ENCODE measurements at regions not wholly inside any gene's neighbourhood (a gene's known extent, or its start where the extent isn't known, plus 50 kb on each side); places are given as distances from the start of the nearest gene placed in this dataset.
"Not testable (repeated sequence)": the region's sequence is repeated elsewhere in the genome, so short reads cannot be mapped to it uniquely, and the experiment has no call there.

DNA sequence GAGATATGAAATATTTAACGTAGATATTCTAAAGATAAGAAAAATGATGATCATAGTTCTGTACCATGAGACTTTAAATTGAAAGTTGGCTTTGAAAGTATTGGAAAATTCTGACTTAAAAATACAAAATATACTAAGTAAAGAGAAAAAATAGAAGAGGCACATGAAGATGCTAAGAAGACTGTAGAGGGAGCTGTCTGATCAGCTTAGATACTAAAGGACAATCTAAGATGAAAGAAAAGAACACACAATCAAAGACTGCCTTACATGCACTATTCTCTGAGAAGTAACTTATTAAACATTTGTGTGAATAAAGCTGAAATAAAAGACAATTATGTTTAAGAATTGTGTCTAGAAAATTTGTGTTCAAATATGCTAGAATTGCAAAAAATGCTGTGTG, 55.1 kb downstream of the RBMXL2 start:
- in situ Hi-C loops (cut with HindIII; ENCODE audit: low sequenced_read_pairs), result no loop called here

DNA sequence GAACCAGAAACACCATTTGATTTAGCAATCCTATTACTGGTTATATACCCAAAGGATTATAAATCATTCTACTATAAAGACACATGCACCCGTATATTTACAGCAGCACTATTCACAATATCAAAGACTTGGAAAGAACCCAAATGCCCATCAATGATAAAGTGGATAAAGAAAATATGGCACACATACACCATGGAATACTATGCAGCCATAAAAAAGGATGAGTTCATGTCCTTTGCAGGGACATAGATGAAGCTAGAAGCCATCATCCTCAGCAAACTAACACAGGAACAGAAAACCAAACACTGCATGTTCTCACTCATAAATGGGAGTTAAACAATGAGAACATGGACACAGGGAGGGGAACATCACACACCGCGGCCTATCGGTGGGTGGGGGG, 61.3 kb downstream of the RBMXL2 start:
- in situ Hi-C loops (cut with HindIII; ENCODE audit: low sequenced_read_pairs), result not testable (repeated sequence)

DNA sequence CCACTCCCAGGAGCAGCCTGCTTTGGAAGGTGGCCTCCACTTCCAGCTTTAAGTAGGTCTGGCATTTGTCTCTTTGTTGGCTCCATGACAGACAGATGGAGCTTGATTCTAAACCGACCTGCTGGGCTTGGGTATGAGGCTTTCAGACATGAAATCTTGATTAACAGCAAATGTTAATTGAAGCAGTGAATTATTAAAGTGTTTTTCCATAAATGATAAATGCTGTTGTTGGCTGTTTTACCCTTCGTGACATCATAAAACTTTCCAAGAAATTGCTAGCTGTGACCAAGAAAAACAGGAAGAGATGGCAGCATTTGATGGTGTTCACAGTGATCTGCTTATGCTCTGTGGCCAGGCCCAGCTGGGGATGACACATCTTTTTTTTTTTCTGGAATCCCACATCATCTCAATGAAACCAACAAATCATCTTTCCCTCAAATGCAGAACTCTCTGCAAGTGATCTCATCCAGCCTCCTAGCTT, 66.1 kb downstream of the RBMXL2 start:
- in situ Hi-C loops (cut with HindIII; ENCODE audit: low sequenced_read_pairs), result loop anchor here (5.0 kb wide), 1 partner anchor 42 kb away; no protein-coding TSS in a partner anchor

DNA sequence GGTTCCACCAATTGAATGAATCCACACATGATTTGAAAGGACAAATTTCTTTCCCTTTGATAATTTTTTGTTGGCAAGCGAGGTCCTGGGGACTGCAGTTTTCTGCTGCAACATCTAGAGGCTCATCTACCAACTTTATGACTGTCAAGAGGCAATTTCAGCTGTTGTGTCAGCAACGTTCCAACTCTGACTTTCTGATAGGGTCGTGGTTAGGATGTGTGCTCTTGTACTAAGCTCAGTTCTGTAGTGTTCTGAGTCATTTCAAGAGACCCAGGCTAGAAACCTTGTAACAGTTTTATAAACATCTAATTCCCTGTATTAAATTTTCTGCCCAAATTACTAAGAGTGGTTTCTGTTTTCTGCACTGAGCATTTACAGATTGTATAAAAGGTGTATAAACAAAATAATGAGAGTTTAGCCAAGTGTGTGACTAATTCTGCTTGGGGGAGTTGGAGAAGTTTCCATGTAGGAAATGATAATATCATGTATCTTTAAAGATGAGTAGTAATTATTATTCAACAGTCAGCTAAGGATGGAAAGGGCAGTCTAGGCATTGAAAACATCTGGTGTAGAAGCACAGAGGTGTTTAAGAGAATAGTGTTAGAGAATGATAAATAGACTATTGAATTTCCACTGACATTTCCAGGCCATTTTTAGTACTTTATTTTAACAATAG, 72.2 kb downstream of the RBMXL2 start:
- in situ Hi-C loops (cut with HindIII; ENCODE audit: low sequenced_read_pairs), result no loop called here

DNA sequence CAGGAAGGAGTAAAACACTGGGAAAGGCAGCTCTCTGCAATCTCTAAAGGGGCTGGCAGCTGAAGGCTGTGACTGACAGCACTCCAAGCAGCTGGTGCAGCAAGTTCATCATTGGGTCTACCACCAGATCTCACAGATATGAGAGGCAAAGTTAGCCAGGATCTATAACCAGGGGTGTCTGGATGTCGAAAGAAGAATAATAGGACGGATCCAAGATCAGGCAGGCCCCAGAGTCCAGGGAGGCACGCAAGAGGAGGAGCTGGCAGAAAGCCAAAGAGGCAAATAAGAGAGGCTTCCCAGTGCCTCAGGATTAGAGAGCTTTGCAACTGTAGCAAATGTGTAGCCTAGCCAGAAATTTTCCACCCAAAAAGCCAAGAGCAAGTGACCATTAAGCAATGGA, 77.1 kb downstream of the RBMXL2 start:
- in situ Hi-C loops (cut with HindIII; ENCODE audit: low sequenced_read_pairs), result no loop called here

DNA sequence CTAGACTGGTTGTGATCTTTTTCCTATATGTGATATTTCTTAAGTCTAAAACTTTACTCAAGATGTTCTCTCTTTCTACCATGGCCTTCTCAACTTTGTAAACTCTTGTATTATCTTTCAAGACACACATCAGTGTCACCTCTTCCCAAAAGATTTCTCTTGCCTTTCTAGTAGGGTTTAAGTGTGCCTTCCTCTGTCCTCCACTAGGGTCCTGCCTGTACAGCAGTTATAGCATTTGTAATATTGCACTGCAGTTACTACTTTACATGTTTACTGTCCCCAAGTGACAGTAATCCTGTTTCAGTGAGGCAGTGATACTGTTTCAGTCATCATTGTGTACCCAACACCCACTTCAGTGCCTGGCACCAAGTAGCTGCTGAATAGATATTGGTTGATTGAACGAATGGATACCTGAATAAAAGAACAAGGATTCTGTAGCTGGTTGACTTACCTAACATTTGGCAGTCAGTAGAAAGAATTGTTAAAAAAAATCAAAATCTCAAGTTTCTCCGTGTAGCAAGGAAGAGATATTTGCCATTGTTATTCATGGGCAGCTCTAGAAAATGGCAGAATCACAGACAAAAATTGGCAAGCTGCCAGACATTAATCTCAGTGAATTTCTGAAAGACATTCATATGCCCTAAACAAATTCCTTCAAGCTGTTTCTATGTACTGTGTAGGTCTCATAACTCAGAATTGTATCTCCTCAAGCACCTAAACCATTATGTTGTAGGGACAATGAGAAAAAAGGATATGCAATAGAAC, 79.4 kb downstream of the RBMXL2 start:
- in situ Hi-C loops (cut with HindIII; ENCODE audit: low sequenced_read_pairs), result no loop called here

DNA sequence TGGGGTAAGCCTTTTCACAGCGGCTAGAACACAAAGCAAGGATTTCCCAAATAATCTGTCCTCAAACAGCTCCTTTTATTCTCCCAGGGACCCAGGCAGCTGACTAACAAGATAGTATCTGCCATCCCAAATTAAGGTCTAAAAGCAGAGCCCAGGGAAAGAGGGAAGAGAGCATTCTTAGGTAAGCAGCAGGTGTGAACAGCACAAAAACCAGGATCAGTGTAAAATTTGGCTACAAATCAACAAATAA, 79.9 kb downstream of the RBMXL2 start:
- in situ Hi-C loops (cut with HindIII; ENCODE audit: low sequenced_read_pairs), result no loop called here

DNA sequence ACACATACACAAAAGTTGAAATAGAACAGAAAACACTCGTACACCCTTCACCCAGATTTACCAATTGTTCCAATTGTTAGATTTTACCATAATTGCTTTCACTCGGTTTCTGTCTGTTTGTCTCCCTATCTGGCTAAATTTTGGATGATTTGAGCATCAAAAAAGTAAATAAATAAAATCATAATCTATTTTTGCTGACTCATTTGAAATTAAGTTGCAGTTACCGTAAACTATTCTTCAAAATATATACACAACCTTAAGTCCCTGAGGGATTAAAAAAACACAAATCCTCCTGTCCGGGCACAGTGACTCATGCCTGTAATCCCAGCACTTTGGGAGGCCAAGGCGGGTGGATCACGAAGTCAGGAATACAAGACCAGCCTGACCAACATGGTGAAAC, 81.3 kb upstream of the SYT9 start:
- in situ Hi-C loops (cut with HindIII; ENCODE audit: low sequenced_read_pairs), result no loop called here

DNA sequence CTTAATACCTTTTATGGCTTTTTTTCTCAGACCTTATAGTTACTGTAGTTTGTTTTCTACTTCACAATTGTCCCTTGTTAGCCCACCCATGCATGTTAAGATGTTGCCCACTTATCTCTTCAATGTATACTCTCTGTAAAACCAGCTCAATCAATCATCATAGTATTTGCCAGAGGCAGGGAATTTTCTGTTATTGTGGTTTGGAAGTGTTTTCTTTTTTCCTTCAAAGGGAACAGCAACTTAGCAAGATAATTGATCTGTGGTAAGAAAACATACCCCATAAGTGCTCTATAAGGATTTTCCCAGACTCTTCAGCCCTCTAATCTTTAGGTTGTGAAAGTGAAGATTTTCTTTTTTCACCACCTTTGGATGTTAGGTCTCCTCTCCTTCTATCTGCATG, 76.7 kb upstream of the SYT9 start:
- in situ Hi-C loops (cut with HindIII; ENCODE audit: low sequenced_read_pairs), result no loop called here

DNA sequence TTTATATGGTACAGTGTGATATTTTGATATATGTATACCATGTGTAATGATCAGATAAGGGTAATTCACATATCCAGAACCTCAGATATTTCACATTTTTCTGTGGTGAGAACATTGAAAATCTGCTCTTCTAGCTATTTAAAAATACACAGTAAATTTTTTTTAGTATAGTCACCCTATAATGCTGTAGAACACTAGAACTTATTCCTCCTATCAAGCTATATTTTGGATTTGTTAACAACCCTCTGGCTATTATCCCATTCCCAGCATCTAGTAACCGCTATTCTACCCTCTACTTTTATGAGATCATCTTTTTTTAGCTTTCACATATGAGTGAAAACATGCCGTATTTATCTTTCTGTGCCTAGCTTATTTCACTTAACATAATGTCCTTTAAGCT, 65.5 kb upstream of the SYT9 start:
- in situ Hi-C loops (cut with HindIII; ENCODE audit: low sequenced_read_pairs), result no loop called here

DNA sequence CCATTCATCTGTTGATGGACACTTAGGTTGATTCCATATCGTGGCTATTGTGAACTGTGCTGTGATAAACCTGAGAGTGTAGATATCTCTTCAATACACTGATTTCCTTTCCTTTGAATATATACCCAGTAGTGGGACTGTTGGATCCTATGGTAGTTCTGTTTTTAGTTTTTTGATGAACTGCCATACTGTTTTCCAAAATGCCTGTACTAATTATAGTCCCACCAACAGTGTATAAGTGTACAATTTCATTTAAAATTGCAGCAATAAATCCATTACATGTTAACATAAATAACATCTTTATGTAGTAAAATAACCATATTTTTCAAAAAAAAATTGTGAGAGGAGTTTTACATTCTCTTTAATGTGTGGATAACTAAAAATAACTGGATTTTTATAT, 65.0 kb upstream of the SYT9 start:
- in situ Hi-C loops (cut with HindIII; ENCODE audit: low sequenced_read_pairs), result no loop called here

DNA sequence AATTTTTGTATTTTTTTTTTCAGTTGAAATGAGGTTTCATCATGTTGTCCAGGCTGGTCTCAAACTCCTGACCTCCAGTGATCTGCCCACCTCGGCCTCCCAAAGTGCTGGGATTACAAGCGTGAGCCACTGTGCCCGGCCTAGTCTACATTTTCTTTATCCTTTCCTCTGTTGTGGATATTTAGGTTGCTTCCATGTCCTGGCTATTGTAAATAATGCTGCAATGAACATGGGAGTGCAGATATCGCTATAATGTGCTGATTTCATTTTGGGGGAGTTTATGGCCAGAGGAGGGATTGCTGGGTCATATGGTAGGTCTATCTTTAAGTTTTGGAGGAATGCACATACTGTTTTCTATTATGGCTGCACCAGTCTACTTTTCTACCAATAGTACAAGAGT, 58.9 kb upstream of the SYT9 start:
- in situ Hi-C loops (cut with HindIII; ENCODE audit: low sequenced_read_pairs), result not testable (repeated sequence)

DNA sequence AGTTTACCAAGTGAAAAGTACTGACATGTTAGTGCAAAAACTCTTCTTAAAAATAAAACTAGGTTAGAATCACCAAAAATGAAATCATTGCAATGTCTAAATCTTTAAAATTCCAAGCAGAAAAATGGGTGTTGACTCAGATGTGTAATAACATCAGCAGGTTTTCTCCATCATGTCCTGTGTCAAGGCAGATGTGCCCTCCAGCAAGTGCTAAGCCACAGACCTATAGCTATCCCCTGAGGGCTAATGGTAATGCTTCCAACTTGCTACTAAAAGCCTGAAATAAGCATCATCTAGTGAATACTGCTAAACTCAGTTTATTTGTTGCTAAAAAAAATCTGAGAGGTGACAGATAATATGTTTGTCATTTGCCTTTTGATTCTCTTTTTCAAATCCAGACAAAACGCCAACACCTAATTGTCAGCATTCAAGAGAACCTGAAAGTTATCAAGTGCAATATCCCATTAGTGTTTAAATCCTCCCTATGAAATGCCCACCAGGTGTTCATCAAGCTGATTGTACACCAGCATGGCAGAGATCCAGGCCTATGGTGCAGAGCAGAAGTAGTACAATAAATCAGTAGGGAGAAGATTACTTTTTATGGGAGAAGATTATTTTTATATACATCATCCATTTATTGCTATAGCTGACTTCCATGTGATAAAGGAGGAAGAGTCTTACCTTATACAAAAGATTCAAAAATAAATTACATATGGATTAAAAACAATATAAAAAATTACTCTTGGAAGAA, 55.1 kb upstream of the SYT9 start:
- in situ Hi-C loops (cut with HindIII; ENCODE audit: low sequenced_read_pairs), result loop anchor here (5.0 kb wide), 1 partner anchor 39 kb away; no protein-coding TSS in a partner anchor

DNA sequence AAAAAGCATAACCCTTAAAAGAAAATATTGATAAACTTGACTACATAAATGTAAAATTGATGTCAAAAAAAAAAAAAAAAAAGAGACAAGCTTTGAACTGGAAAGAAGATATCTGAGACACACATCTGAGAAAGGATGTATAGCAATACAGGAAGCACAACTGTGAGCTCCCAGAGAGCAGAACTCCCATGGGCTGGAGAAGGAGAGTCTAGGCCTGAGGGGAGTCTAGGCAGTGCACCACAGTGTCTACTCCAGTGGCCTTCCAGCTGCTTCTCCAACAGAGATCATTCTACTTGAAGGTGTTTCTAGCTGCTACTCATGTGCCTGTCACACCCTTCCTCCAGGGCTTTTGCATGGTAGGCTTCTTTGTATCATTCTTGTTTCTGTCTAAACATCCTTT, 54.2 kb upstream of the SYT9 start:
- in situ Hi-C loops (cut with HindIII; ENCODE audit: low sequenced_read_pairs), result loop anchor here (5.0 kb wide), 1 partner anchor 40 kb away; no protein-coding TSS in a partner anchor
